Colonic mucosa (tissue), 4 donors: ENCODE measurements at regions not wholly inside any gene's neighbourhood (a gene's known extent, or its start where the extent isn't known, plus 50 kb on each side); places are given as distances from the start of the nearest gene placed in this dataset.

Source experiments
- DNase-seq: peaks from one replicate; pipeline ENCODE4 v3.0.0-alpha.2; 2020
- H3K27ac ChIP-seq: fragments of 200-600 bp; one replicate; pipeline ENCODE4 v1.8.0; 2021
- H3K27me3 ChIP-seq: fragments of 200-600 bp; one replicate; pipeline ENCODE4 v1.8.0; 2021
- H3K36me3 ChIP-seq: fragments of 200-600 bp; one replicate; pipeline ENCODE4 v1.8.0; 2021
- H3K4me1 ChIP-seq: fragments of 200-600 bp; one replicate; pipeline ENCODE4 v1.8.0; 2021; ENCODE audit warnings: mild to moderate bottlenecking
- H3K4me3 ChIP-seq: fragments of 200-600 bp; one replicate; pipeline ENCODE4 v1.8.0; 2021
- H3K9ac ChIP-seq, 2 donors: one replicate each; pipeline ENCODE4 v1.7.0; 2013; ENCODE audit warnings: control low read depth in 2 of 2, low read depth in 2 of 2, low read length in 2 of 2
- H3K9me3 ChIP-seq: fragments of 200-600 bp; one replicate; pipeline ENCODE4 v1.8.0; 2021
- intact Hi-C: fragments of 100-400 bp; cut with DNase I; formaldehyde crosslinking; loops from one replicate; pipeline ENCODE4 v1.14.1; 2022
- TF ChIP-seq, protein P1 (sequence below): fragments of 200-600 bp; IDR thresholded peaks from one replicate; pipeline ENCODE4 v1.8.0; 2022; ENCODE audit warnings: antibody characterized with exemption, mild to moderate bottlenecking
- donor health status: healthy.
- donor health status: DM: no; HTN: no; CAD: no.
- donor health status: DM: no; HTN: no; CAD: no.

DNA sequence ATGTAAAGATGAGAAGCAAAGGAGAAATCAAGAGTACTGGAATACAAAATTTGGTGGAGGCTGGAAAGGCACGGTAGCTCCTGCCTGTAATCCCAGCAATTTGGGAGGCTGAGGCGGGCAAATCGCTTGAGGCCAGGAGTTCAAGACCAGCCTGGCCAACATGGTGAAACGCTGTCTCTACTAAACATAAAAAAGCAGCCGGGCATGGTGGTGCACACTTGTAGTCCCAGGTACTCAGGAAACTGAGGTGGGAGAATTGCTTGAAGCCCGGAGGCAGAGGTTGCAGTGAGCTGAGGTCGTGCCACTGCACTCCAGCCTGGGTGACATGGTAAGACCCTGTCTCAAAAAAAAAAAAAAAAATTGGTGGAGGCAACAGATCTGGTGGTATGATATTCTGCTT, 1086.0 kb downstream of the NLGN4X start:
- no peaks in the 10 kb centered on the region for H3K9me3 ChIP-seq
- H3K4me3 ChIP-seq = no peak overlapping the region
- intact Hi-C loops = no loop called here
- DNase-seq = no peak
- H3K27me3 ChIP-seq = no peaks in the 10 kb centered on the region
- H3K9ac ChIP-seq = no peak overlapping the region
- no peaks in the 10 kb centered on the region for H3K36me3 ChIP-seq
- no peak overlapping the region for H3K27ac ChIP-seq
- TF ChIP-seq, protein P1, sequence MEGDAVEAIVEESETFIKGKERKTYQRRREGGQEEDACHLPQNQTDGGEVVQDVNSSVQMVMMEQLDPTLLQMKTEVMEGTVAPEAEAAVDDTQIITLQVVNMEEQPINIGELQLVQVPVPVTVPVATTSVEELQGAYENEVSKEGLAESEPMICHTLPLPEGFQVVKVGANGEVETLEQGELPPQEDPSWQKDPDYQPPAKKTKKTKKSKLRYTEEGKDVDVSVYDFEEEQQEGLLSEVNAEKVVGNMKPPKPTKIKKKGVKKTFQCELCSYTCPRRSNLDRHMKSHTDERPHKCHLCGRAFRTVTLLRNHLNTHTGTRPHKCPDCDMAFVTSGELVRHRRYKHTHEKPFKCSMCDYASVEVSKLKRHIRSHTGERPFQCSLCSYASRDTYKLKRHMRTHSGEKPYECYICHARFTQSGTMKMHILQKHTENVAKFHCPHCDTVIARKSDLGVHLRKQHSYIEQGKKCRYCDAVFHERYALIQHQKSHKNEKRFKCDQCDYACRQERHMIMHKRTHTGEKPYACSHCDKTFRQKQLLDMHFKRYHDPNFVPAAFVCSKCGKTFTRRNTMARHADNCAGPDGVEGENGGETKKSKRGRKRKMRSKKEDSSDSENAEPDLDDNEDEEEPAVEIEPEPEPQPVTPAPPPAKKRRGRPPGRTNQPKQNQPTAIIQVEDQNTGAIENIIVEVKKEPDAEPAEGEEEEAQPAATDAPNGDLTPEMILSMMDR = no peak
- no peaks in the 10 kb centered on the region for H3K4me1 ChIP-seq

DNA sequence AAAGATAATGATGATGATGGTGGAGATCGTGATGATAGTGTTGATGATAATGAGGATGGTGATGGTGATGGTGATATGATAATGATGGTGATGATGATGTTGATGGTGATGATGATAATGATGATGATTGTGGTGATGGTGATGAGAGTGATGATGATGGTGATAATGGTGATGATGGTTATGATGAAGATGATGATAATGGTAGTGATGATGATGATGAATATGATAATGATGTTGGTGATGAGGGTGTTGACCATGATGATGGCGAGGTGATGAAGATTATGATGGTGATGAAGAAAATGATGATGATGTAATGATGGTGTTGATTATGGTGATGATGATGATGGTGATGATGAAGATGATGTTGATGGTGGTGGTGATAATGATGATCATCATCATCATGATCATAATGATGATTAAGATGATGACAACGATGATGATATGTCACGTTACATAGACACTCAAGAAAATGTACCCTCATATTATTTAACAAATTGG, 1106.4 kb downstream of the NLGN4X start:
- Histone ChIP-seq H3K27me3 (no peaks in the 10 kb centered on the region), H3K4me3 (no peak overlapping the region), H3K9me3 (no peaks in the 10 kb centered on the region), H3K27ac (no peak overlapping the region), H3K36me3 (no peaks in the 10 kb centered on the region), H3K9ac (no peak overlapping the region), H3K4me1 (no peaks in the 10 kb centered on the region)
- no peak for DNase-seq
- intact Hi-C loops = no loop called here
- TF ChIP-seq, protein P1 = no peak

DNA sequence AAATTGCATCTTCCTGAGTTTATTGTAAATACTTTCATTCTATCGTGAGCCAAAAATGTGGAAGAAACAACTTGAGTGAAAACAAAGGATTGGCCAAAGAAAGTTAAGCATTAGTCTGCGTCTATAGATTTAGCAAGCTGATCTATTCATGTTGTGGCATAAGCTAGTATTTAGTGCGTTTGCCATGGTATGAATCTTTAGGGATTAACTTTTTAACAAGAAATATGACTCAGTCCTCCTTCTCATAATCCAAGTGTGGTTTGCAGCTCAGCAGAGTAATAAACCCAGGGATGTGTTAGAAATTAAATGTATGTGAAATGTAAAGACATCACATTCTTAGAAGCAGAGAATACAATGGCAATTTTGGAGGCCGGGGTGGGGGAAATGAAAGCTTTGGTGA, 1110.9 kb downstream of the NLGN4X start:
- no peaks in the 10 kb centered on the region for H3K36me3 ChIP-seq
- no peak for DNase-seq
- no peaks in the 10 kb centered on the region for H3K4me1 ChIP-seq
- no peak overlapping the region for H3K27ac ChIP-seq
- no peak overlapping the region for H3K9ac ChIP-seq
- TF ChIP-seq, protein P1 = no peak
- intact Hi-C loops = loop anchor here (10.0 kb wide), 1 partner anchor 563 kb away; no protein-coding TSS in a partner anchor
- H3K9me3 ChIP-seq = no peaks in the 10 kb centered on the region
- H3K4me3 ChIP-seq = no peak overlapping the region
- H3K27me3 ChIP-seq = no peaks in the 10 kb centered on the region

DNA sequence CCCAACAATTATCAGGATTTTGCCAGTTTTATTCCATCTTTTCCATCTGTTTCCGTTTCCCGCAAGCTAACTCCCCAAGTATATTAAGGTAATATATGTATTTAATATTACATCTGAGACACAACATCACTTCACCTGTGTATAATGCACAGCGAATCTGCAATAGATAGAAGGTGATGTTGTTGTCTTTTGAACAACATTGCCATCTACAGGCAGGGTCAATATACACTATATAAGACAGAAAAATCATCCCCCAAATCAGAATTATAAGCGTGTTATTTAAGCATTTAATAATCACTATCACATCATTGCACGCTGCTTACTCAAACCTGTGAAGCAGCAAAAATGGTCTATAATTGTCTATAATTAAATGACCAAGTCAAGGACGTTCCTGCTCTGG, 1115.5 kb downstream of the NLGN4X start:
- no peaks in the 10 kb centered on the region for H3K4me1 ChIP-seq
- H3K27ac ChIP-seq = no peak overlapping the region
- intact Hi-C loops = loop anchor here (10.0 kb wide), 1 partner anchor 558 kb away; no protein-coding TSS in a partner anchor
- H3K9me3 ChIP-seq = no peaks in the 10 kb centered on the region
- H3K36me3 ChIP-seq = no peaks in the 10 kb centered on the region
- TF ChIP-seq, protein P1 = no peak
- H3K9ac ChIP-seq = no peak overlapping the region
- H3K4me3 ChIP-seq = no peak overlapping the region
- H3K27me3 ChIP-seq = no peaks in the 10 kb centered on the region
- DNase-seq = no peak

DNA sequence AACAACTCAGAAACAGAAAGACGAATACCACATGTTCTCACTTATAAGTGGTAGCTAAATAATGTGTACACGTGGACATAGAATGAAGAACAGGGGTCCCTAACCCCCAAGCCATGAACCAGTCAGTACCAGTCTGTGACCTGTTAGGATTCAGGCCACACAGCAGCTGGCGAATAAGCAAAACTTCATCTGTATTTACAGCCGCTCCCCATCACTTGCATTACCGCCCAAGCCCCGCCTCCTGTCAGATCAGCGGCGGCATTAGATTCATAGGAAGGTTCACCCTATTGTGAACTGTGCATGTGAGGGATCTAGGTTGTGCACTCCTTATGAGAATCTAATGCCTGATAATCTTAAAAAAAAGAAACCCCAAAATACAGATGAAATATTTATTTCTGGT, 1128.7 kb downstream of the NLGN4X start:
- Histone ChIP-seq H3K4me1 (no peaks in the 10 kb centered on the region), H3K4me3 (no peak overlapping the region), H3K36me3 (no peaks in the 10 kb centered on the region), H3K27me3 (no peaks in the 10 kb centered on the region), H3K9ac (no peak overlapping the region), H3K27ac (no peak overlapping the region), H3K9me3 (no peaks in the 10 kb centered on the region)
- TF ChIP-seq, protein P1 = no peak
- intact Hi-C loops = no loop called here
- no peak for DNase-seq

DNA sequence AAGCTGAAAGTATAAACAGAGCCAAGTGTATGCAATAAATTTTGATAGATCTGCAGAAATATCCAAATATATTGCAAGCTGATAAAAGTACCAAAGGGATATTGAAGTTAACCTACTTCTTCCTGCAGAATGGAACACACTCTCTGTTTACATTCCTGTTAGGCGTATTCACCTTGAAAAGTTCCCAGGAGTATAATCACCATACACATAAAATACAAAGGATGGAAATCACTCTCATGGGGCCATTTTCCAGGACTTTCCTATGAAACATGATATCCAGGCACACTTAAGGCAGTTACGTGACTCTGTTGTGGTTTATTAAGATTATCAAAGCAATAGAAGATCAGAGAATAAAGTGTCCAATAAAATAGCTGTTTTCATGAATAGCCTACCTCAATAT, 1142.3 kb downstream of the NLGN4X start:
- H3K4me1 ChIP-seq = no peaks in the 10 kb centered on the region
- no peaks in the 10 kb centered on the region for H3K27me3 ChIP-seq
- no peaks in the 10 kb centered on the region for H3K9me3 ChIP-seq
- no peak for DNase-seq
- no peak overlapping the region for H3K4me3 ChIP-seq
- H3K9ac ChIP-seq = no peak overlapping the region
- H3K36me3 ChIP-seq = no peaks in the 10 kb centered on the region
- intact Hi-C loops = no loop called here
- TF ChIP-seq, protein P1 = no peak
- no peak overlapping the region for H3K27ac ChIP-seq
